Stimulated activated CD8-positive, alpha-beta memory T cell treated with anti-CD3 and anti-CD28 coated beads, Interleukin-7, amount 100 ng/mL, for 48 hours (primary cell): ENCODE measurements at regions not wholly inside any gene's neighbourhood (a gene's known extent, or its start where the extent isn't known, plus 50 kb on each side); places are given as distances from the start of the nearest gene placed in this dataset.
"Not testable (repeated sequence)": the region's sequence is repeated elsewhere in the genome, so short reads cannot be mapped to it uniquely, and the experiment has no call there.

Experiments
- DNase-seq, 2 donors: peaks; one replicate each; pipeline ENCODE4 v3.0.0-alpha.2; 2020; ENCODE audit warnings: low read depth in 1 of 2; ENCODE audit errors: extremely low read depth in 1 of 2

- DNase-seq: no peak
These were observed 57.3 kb upstream of the NOVA1 start for GRCh38 chr14:26655128-26655527.

GRCh38 chr14:26663506-26663905 lies 65.7 kb upstream of the NOVA1 start:
- DNase-seq: no peak

GRCh38 chr14:26678732-26679420 lies 81.0 kb upstream of the NOVA1 start:
- DNase-seq: not testable (repeated sequence)

DNA sequence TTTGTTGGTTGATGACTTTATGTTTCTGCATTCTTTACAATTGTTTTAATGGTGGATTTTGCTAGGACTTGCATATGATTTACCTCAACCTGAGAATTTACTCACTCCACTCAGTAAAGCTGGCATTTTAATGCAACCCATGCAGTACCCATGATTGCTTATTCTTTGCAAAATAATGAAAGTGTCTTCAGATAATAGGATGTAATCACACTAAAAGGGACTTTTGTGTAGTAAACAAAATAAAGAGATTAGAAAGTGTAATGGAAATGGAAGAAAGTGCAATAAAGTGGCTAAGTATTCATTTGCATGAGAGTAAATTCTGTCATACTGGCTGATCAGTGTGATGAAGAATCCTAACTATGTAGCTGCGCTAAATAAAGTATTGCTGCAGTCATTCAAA lies 87.6 kb upstream of the NOVA1 start:
- DNase-seq: no peak

- no peak for DNase-seq
These were observed 89.5 kb upstream of the NOVA1 start for GRCh38 chr14:26687301-26687837.

DNA sequence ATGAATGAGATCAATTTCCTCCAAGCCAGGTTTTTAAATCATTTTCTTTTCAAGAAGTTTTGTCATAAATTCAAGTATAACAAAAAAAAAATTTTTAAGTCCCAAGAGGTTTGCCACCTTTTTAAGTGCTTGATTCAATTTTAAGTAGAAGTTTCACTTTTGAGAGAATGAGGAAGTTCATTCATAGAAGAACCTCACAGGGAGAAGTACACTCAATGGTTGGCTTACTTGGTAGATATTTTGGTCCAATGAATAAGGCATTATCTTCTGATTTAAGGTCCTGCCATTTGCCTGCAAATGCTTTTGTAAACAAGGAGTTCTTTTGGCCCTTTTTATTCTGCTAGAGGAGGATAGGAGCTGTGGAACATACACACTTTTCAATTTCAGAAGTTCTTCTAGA lies 96.7 kb upstream of the NOVA1 start:
- no peak for DNase-seq

DNA sequence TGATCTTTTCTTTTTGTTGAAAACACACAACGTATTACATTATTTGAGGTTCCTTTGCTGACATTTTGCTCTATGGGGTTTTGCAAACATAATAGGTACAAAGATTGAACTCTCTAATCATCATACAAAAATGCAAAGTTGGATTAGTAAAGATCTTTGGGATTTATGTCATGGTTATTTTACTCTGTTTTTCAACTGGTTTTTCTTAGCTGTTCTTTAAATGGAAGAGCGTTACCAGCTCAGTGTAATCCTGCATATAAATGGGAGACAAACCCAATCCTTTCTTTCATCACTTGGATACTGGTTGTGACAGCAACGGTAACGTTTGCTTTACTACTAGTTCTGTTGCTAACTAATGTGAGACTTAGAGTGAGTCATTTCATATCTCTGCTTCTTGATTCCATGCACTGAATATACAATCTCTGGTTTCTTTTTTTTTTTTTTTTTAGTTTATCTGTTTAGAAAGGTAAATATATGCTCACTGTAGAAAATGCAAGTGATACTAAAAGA lies 104.9 kb upstream of the NOVA1 start:
- DNase-seq: no peak

DNA sequence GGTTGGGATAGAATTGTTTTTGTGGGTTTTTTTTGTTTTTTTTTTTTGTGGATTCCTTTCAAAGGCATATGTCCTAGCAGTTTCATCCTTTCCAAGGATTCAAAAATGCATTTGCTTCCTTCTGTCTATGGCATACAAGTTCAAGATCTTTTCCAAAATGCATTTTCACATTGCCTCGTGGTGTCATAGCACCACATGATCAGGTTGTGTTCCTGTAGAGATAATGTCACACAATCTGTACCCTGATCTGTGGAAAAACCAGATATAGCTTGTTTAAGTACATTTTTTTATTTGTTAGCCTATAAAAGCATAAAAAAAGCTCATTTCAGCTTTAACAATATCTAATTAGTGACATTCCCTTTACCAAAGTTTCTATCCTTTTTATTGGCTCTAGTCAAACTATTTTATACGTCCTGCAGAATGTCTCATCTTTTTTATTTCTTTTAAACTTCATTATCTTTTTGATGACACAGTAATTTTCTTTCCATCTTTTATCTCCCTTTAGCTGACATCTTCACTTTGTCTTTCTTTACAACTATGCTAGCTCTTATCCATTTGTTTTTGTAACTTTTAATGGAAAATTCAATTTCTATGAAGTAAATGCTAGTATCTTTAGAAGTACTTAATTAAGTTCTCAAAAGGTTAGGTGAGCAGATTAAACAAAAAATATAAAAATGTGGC lies 106.0 kb upstream of the NOVA1 start:
- no peak for DNase-seq

DNA sequence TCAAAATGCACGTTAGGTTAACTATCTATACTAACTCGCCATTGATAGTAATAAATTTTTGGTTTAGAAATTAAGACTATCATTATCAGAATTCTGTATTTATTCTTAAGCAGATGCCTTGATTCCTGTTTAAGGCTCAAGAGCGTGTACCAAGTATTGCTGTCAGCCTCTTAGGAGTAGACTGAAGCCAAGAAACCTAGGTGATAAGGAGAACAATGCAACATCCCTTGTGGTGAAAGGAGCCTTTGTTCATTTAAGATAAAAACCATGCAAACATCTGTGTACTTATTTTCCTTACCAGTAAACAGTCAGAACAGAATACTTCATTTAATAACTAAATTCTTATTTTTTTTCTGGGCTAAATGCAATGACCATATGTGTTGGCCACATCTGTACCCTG lies 109.4 kb upstream of the NOVA1 start:
- no peak for DNase-seq

- no peak for DNase-seq
These were observed 111.2 kb upstream of the NOVA1 start for GRCh38 chr14:26709019-26709418.

- DNase-seq: no peak
These were observed 121.7 kb upstream of the NOVA1 start for GRCh38 chr14:26719514-26719913.

- DNase-seq: no peak
These were observed 124.4 kb upstream of the NOVA1 start for GRCh38 chr14:26722258-26722657.

DNA sequence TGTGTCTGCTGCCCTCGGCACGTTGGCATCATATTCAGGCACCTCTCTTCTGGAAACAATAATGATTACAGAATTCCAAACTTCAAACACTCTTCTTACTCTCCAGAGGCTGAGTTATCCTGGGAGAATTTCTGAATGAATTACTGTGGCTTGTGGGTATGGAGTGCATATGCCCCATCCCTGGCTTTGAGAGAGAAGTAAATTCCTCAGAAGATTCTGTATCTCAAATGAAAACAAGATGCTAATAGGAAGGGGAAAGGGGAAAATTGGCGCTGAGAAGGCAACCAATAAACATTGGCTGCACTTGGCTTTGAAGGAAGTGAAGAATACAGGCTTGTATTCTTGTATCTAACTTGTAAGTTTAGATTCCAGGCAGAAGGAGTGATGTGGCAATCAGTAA lies 132.0 kb upstream of the NOVA1 start:
- no peak for DNase-seq

DNA sequence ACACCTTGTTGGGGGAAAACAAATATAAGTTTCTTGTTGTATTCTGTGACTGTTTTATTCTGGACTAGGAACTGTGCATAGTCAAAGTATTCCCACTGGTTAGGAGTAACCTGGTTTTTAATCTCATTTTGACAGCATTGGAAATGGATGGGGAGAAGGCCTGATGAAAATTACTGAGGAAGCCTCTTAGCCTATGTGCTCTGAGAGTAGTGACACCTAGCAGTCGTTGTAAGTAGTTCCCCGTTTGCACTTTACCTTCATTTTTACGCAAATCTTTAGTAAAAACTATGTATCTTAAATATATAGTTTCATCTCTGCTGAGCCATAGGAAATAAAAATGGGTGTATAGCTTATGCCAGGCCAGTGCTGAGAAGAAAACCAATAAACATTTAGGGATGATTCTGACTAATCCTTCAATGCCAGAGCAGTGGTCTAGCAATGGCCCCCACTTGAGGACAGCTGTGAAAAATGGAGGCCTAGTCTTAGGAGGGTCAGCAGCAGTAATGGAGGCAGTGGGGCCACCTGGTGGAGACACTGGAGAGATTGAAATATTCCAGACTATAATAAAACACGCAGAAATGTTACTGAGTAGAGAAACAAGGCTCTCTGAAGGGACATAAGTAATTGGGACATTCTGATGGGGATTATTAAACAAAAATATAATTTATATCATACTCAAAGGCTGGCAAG lies 133.2 kb upstream of the NOVA1 start:
- DNase-seq: no peak

- no peak for DNase-seq
These were observed 138.0 kb upstream of the NOVA1 start for GRCh38 chr14:26735811-26736210.

GRCh38 chr14:26738571-26738970 lies 140.7 kb upstream of the NOVA1 start:
- no peak for DNase-seq

- DNase-seq: no peak
These were observed 143.9 kb upstream of the NOVA1 start for GRCh38 chr14:26741711-26742212.

DNA sequence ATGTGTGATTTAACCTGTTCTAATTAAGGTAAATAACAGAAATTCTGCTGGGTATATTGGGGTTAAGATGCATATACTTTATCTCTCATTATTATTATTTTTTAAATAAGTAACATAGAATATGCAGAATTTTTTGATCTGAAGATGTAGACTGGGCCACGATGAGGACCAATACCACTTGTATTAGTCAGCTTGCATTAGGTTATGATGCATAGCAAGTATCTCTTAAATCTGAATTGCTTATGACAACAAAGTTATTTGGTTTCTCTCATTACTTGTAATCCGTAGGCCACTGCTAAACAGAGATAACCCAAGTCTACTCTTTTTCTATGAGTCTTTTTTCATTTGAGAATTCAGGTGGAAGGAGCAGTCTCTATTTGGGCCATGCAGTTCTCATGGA lies 145.5 kb upstream of the NOVA1 start:
- DNase-seq: no peak

DNA sequence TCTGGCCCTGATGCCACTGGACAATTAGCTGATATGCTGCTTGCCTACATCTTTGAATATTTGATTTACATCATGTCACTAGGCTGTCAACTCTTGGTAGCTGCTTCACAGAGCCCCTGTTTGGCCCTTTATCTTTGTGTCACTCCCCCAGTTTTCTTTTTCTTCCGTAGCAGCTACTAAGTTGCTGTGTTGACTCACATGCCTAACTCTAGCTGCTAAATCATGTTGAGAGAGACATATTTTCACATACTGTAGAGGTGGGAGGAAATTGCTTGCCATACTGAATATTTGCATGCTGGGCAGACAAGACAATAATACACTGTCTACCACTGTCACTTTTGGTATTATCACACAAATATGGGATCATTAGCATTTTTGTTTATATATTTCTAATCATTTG lies 147.1 kb upstream of the NOVA1 start:
- no peak for DNase-seq

GRCh38 chr14:26761532-26761931 lies 163.7 kb upstream of the NOVA1 start:
- DNase-seq: no peak

GRCh38 chr14:26765301-26765700 lies 167.5 kb upstream of the NOVA1 start:
- DNase-seq: no peak
